Stomach (tissue), 8 donors: ENCODE measurements at regions not wholly inside any gene's neighbourhood (a gene's known extent, or its start where the extent isn't known, plus 50 kb on each side); places are given as distances from the start of the nearest gene placed in this dataset.

Experiments used
- DNase-seq, 2 donors: peaks; one replicate each; pipeline versions ENCODE4 v3.0.0 to v3.0.0-alpha.2; 2013 to 2019
- H3K27ac ChIP-seq, 5 donors: fragments of 200-600 bp in 4 of 5; sonication (generic) in 4 of 5; one replicate each; pipeline ENCODE4 v1.5.1; 2013 to 2019; ENCODE audit warnings: mild to moderate bottlenecking in 1 of 5, moderate library complexity in 1 of 5
- H3K27me3 ChIP-seq, 3 donors: fragments of 200-600 bp; sonication (generic); one replicate each; pipeline ENCODE4 v1.5.1; 2017 to 2019; ENCODE audit warnings: mixed run types in 1 of 3
- H3K36me3 ChIP-seq, 4 donors: fragments of 200-600 bp; sonication (generic); 1 replicate in 3 of 4; 2 replicates in 1 of 4; pipeline ENCODE4 v1.5.1; 2016 to 2019
- H3K4me1 ChIP-seq, 4 donors: fragments of 200-600 bp; sonication (generic); one replicate each; pipeline ENCODE4 v1.5.1; 2016 to 2019
- H3K4me3 ChIP-seq, 4 donors: fragments of 200-600 bp; sonication (generic) in 3 of 4; one replicate each; pipeline ENCODE4 v1.5.1; 2016 to 2019; ENCODE audit warnings: mild to moderate bottlenecking in 1 of 4
- H3K9me3 ChIP-seq, 4 donors: fragments of 200-600 bp; sonication (generic); one replicate each; pipeline ENCODE4 v1.5.1; 2016 to 2019
- CTCF ChIP-seq, 7 experiments: fragments of 450-650 bp in 4 of 7; fragments of 200-600 bp in 3 of 7; sonication (generic) in 3 of 7; IDR thresholded peaks; one replicate each; pipeline ENCODE4 v1.5.1; 2016 to 2019; ENCODE audit warnings: antibody characterized with exemption in 7 of 7, control low read depth in 2 of 7, mild to moderate bottlenecking in 1 of 7
- EP300 ChIP-seq: sonication (generic); formaldehyde crosslinking; IDR thresholded peaks from one replicate; pipeline ENCODE4 v1.6.1; 2017; ENCODE audit warnings: antibody characterized with exemption
- POLR2A ChIP-seq, 4 donors: fragments of 450-650 bp; IDR thresholded peaks; one replicate each; pipeline ENCODE4 v1.6.1; 2016; ENCODE audit warnings: antibody characterized with exemption in 4 of 4, control low read depth in 2 of 4, mild to moderate bottlenecking in 1 of 4, moderate library complexity in 1 of 4
- POLR2AphosphoS5 ChIP-seq, 3 donors: sonication (generic); formaldehyde crosslinking; IDR thresholded peaks; one replicate each; pipeline ENCODE4 v1.6.1; 2016; ENCODE audit warnings: antibody characterized with exemption in 3 of 3
- WGBS, 5 donors: extraction: QIAGEN DNeasy Blood & Tissue Kit in 3 of 5; methylation state at CpG; one replicate each; pipeline versions ENCODE4 v1.1.5 to v1.1.7; 2013 to 2018; 5-methylcytosine and 5-hydroxymethylcytosine counted together
- intact Hi-C: fragments of 100-400 bp; cut with DNase I; formaldehyde crosslinking; loops from one replicate; pipeline ENCODE4 v1.15.1; 2023; ENCODE audit warnings: low total_unique reads
- donor health status: healthy with polysubstance abuse.
- donor health status: Bipolar disorder and iron deficiency.
- donor health status: healthy.

GRCh38 chr4:148986951-148987350 lies 544.7 kb upstream of the NR3C2 start:
- intact Hi-C loops, result no loop called here
- peak in 1 of 2 donors; percentile 58 for DNase-seq

DNA sequence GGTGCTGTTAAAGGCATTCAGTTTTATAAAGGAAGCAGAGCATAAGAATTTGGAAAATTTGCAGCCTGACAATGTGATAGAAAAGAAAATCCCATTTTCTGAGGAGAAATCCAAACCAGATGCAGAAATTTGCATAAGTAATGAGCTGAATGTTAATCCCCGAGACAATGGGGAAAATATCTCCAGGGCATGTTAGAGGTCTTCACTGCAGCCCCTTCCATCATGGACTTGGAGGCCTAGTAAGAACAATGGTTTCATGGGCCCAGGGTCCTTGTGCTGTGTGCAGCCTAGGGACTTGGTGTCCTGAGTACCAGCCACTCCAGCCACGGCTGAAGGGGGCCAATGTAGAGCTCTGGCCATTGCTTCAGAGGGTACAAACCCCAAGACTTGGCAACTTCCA lies 542.7 kb upstream of the NR3C2 start:
- Histone ChIP-seq H3K9me3 (no peaks in the 10 kb centered on the region), H3K27ac (no peak overlapping the region), H3K4me3 (no peak overlapping the region), H3K36me3 (no peaks in the 10 kb centered on the region), H3K27me3 (no peaks in the 10 kb centered on the region), H3K4me1 (peaks cover 0 to 17% (median 3%) of the 10 kb centered on the region in 4 donors)
- WGBS, 5 donors, result 83 to 100% (median 94%) methylated on average over 1 to 2 of the region's 2 CpGs
- intact Hi-C loops, result no loop called here
- no peak for DNase-seq
- no peak for TF ChIP-seq POLR2A (IDR thresholded peaks at IDR 0.05)

More at GRCh38 chr4:148986951-148987350, 544.7 kb upstream of the NR3C2 start:
- peak overlapping the region in 3 of 5 donors; percentile 18 to 61 (median 36) for H3K27ac ChIP-seq
- no peak overlapping the region for H3K4me3 ChIP-seq
- H3K36me3 ChIP-seq, result no peaks in the 10 kb centered on the region
- no peaks in the 10 kb centered on the region for H3K9me3 ChIP-seq
- no peaks in the 10 kb centered on the region for H3K27me3 ChIP-seq
- peaks cover 0 to 7% (median 3%) of the 10 kb centered on the region in 4 donors for H3K4me1 ChIP-seq
- 0 to 67% (median 15%) methylated on average over 1 of the region's 1 CpG for WGBS, 5 donors
- TF ChIP-seq EP300 (no peak), POLR2AphosphoS5 (IDR thresholded peaks at IDR 0.05) (peak in 1 of 3 donors; percentile 60)

GRCh38 chr4:148982200-148982599 lies 540.0 kb upstream of the NR3C2 start:
- Histone ChIP-seq H3K27me3 (no peaks in the 10 kb centered on the region), H3K9me3 (no peaks in the 10 kb centered on the region), H3K36me3 (no peaks in the 10 kb centered on the region), H3K4me3 (no peak overlapping the region), H3K27ac (no peak overlapping the region), H3K4me1 (peaks cover 0 to 22% (median under 1%) of the 10 kb centered on the region in 4 donors)
- TF ChIP-seq POLR2AphosphoS5 (IDR thresholded peaks at IDR 0.05) (no peak), POLR2A (IDR thresholded peaks at IDR 0.05) (no peak), CTCF (IDR thresholded peaks at IDR 0.05) (no peak), EP300 (no peak)
- intact Hi-C loops, result no loop called here
- no peak for DNase-seq
- 73 to 84% (median 80%) methylated on average over 4 of the region's 4 CpGs for WGBS, 5 donors

- Histone ChIP-seq H3K4me1 (peaks cover 0 to 22% (median 0%) of the 10 kb centered on the region in 4 donors), H3K4me3 (no peak overlapping the region), H3K27me3 (no peaks in the 10 kb centered on the region), H3K36me3 (no peaks in the 10 kb centered on the region), H3K27ac (no peak overlapping the region), H3K9me3 (no peaks in the 10 kb centered on the region)
- TF ChIP-seq POLR2A (IDR thresholded peaks at IDR 0.05), result no peak
- TF ChIP-seq POLR2AphosphoS5 (IDR thresholded peaks at IDR 0.05), result no peak
- intact Hi-C loops, result no loop called here
- DNase-seq, result peak in 1 of 2 donors; percentile 59
Observed at GRCh38 chr4:148980782-148981480, 538.7 kb upstream of the NR3C2 start.

DNA sequence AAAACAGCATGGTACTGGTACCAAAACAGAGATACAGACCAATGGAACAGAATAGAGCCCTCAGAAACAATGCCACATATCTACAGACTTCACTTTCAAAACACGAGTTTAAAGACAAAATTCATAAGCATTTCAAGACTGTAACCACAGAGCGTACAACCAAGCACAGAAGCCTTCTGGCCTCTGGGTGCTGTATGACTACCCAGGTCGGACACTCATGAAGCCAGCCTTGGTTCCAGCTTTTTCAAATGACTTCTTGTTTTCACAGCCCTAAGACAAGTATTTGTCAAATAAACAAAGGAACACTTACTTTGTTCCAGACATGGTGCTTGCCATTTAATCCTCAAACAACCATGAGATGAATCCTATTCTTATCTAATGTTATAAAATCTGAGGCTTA lies 536.1 kb upstream of the NR3C2 start:
- H3K9me3 ChIP-seq, result no peaks in the 10 kb centered on the region
- peaks cover 0 to 22% (median 0%) of the 10 kb centered on the region in 4 donors for H3K4me1 ChIP-seq
- no peak overlapping the region for H3K27ac ChIP-seq
- 81 to 93% (median 86%) methylated on average over 3 of the region's 3 CpGs for WGBS, 5 donors
- H3K4me3 ChIP-seq, result no peak overlapping the region
- intact Hi-C loops, result no loop called here
- DNase-seq, result no peak
- TF ChIP-seq POLR2AphosphoS5 (IDR thresholded peaks at IDR 0.05), result no peak
- no peak for TF ChIP-seq EP300
- TF ChIP-seq POLR2A (IDR thresholded peaks at IDR 0.05), result no peak
- TF ChIP-seq CTCF (IDR thresholded peaks at IDR 0.05), result no peak
- no peaks in the 10 kb centered on the region for H3K36me3 ChIP-seq
- no peaks in the 10 kb centered on the region for H3K27me3 ChIP-seq

- no peak for TF ChIP-seq CTCF (IDR thresholded peaks at IDR 0.05)
- TF ChIP-seq POLR2A (IDR thresholded peaks at IDR 0.05), result no peak
- no peak for TF ChIP-seq POLR2AphosphoS5 (IDR thresholded peaks at IDR 0.05)
- TF ChIP-seq EP300, result no peak
- Histone ChIP-seq H3K9me3 (no peaks in the 10 kb centered on the region), H3K36me3 (no peaks in the 10 kb centered on the region), H3K4me1 (peaks cover 0 to 15% (median 0%) of the 10 kb centered on the region in 4 donors), H3K27ac (no peak overlapping the region), H3K4me3 (no peak overlapping the region), H3K27me3 (no peaks in the 10 kb centered on the region)
- no peak for DNase-seq
- intact Hi-C loops, result no loop called here
- 56 to 74% (median 62%) methylated on average over 1 of the region's 1 CpG for WGBS, 5 donors
Observed at GRCh38 chr4:148975464-148975863, 533.2 kb upstream of the NR3C2 start.
